Stromal cell of bone marrow (primary cell): ENCODE measurements at regions not wholly inside any gene's neighbourhood (a gene's known extent, or its start where the extent isn't known, plus 50 kb on each side); places are given as distances from the start of the nearest gene placed in this dataset.
"Not testable (repeated sequence)": the region's sequence is repeated elsewhere in the genome, so short reads cannot be mapped to it uniquely, and the experiment has no call there.

ENCODE experiments used
- DNase-seq: peaks from one replicate; pipeline ENCODE4 v3.0.0-alpha.2; 2012; ENCODE audit warnings: low read depth

DNA sequence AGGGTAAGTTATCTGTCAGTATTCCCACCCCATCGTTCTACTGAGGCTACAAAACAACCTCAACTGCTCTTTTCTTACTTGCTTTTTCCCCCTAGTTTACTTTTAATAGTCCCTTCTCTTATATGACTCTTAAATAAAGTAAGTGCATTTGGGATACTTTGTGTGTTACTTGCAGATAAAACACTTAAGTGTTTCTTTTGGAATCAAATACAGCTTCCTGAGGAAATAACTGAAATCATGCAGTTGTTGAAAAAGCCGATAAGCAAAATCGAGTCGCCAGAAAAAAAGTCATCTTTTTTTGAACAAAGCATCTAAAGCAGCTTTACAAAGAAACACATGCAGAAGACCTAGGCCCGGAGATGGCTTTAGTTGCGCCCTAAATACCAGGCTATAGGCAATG lies 53.5 kb upstream of the EPB41L4A start:
- DNase-seq = no peak

DNA sequence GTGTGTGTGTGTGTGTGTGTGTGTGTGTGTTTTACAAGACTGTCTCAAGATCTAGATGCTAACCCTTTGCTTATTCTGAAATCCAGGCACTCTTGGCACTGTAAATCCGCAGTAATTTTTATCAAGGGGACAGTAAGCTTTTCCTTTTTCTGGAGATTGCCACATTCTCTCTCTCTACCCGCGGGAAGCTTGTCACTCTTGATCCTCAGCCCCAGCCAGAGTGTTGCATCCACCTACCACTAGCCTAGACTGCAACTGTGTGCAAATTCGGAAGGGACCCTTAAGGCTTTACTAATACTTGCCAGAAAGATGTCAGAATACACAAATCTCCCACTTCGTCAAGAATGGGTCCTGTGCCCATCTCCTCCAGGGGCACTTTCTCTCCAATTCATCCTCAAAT lies 54.9 kb upstream of the EPB41L4A start:
- no peak for DNase-seq

DNA sequence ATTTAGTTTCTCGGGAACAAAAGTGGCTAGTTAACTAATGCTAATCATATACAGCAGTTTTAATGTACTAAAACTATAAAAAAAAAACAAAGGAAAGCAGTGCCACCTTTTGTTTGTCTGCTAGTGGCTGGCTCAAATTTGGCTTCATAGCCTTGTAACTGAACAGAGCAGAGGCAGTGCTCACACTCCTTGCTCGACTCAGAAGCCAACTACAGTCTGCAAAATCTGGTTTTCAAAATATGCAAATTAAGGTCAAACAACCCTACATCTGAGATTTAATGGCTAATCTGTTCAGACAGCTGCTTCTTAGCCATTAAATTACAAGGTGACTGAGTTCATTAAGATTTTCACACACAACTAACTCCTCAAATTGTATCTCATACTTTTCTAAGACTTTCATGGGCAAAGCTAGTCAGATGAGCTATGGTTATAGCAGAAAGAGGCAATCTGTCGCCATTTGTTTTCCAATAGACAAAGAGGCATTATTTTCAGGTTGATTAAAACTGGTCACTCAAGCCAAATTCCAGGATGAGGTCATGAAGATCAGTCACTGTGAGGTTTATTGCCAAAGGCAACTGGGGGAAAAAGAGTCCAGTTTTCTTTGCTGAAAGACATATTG lies 56.8 kb upstream of the EPB41L4A start:
- DNase-seq = peak; percentile 10

DNA sequence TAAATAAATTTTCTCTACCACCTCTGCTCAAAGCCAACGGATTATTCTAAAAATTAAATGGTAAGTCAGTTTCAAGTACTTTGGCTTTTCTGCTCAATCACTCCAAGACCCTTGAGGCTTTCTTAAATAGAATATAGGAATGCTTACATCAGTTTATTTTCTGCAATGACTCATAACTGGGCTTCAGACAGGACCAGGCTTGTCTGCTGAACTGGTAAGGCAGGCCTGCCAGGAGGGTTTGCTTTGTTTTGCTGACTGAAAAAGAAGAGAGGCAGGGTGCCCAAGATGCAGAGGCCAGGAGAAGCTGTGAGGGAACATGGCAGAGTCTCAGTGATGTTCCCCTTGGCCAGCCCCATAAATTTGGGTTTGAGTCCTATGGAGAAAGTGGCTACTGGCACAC lies 60.3 kb upstream of the EPB41L4A start:
- DNase-seq = peak; percentile 45

DNA sequence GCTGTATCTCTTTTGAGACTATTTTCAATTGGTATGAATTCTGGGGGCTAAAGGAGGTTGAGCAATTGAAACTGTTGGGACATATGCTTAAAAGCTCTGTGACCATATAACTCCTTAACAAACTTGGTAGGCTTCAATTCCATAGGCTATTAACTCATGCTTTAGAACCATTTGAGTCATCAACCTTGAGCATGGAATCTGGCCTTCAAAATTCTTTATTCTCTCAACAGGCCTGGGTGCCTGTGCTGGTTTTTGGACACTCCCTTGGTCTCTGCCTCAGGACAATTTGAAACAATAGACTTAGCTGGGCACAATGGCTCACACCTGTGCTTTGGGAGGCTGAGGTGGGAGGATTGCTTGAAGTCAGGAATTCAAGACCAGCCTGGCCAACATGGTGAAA lies 61.4 kb upstream of the EPB41L4A start:
- DNase-seq = no peak

DNA sequence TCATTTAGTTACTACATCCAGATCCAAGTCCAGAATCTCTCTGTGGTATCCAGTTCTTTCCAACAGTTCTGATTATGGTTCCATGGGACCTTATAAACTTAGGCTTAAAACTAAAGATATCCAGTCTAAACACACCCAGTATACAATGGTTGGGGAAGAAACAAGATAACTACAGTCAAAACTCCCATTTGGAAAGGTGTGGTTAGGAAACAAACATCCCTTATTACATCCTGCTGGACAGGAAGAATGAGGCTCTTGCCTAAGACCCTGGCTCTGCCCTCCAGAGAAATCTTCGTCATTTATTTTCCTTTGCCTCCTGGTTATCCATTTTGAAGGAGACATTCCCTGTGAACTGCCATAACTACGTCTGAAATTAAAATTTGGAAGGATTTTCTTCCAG lies 64.6 kb upstream of the EPB41L4A start:
- DNase-seq = no peak

DNA sequence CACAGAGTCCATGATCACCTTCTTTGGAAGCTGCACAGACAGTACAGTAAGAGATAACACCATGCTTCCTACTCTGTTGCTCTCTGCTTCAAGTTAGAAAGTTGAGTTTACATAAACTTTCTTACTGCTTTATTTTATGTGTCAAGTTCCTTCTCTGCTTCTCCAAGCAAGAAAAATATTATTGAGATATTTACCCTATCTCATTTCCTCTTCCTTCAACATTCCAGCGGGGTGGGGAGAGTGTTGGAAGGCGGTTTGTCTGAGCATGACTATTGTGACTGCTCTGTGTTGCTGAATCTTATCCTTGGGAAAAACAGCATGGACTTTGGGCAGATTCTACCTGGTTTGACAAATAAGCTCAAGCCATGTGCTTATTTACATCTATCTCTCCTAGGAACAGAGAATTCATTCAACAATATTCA lies 66.9 kb upstream of the EPB41L4A start:
- DNase-seq = no peak

DNA sequence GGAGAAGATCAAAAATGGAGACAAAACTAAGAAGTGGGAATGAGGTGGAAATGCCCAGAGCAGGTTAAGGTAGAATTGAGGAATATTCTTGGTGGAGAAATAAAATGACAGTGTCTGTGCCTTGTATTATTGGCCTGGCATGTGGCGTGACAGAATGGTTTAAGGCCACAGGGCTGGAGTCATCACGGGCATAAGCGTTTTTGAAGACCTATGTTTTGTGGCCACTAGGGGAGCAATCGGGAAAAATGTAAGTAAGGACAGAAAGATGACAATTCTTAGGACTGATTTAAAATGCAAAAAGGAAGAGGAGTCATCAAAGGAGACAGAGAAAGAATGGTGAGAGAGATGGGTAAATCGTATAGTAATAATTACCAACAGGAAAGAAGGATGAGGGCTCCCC lies 72.2 kb upstream of the EPB41L4A start:
- no peak for DNase-seq

DNA sequence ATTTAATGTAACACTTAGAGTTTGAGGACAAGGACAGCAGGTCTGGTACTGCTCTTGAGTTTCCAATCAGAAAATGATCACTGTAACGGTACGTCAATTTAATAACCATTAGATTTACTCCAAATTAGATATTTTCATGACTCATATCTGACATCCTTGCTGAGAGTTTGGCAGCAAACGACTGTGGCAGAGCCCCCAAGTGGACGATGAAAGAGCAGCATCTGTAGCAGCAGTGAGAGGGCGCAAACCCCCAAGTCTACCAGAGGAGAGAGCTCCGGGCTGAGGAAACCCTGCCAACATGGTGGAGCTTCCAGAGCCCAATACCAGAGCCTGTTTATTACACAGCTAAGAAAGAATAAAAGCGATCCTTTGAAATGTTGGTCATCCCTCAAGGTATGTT lies 73.2 kb upstream of the EPB41L4A start:
- DNase-seq = peak; percentile 58

DNA sequence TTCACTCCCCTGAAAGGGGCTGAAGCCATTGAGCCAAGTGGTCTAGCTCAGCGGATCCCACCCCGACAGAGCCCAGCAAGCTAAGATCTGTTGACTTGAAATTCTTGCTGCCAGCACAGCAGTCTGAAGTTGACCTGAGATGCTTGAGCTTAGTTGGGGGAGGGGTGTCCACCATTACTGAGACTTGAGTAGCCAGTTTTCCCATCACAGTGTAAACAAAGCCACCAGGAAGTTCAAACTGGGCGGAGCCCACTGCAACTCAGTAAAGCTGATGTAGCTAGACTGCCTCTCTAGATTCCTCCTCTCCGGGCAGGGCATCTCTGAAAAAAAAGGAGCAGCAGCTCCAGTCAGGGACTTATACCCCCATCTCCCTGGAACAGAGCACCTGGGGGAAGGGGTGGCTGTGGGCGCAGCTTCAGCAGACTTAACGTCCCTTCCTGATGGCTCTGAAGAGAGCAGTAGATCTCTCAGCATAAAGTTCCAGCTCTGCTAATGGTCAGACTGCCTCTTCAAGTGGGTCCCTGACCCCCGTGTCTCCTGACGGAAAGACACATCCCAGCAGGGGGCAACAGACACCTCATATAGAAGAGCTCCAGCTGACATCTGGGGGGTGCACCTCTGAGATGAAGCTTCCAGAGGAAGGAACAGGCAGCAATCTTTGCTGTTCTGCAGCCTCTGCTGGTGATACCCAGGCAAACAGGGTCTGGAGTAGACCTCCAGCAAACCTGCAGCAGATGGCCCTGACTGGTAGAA lies 84.8 kb upstream of the EPB41L4A start:
- DNase-seq = not testable (repeated sequence)

DNA sequence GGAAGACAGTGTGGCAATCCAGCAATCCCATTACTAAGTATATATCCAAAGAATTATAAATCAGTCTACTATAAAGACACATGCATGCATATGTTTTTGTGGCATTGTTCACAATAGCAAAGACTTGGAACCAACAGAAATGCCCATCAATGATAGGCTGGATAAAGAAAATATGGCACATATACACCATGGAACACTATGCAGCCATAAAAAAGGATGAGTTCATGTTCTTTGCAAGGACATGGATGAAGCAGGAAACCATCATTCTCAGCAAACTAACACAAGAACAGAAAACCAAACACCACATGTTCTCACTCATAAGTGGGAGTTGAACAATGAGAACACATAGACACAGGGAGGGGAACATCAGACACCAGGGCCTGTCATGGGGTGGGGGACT lies 90.0 kb upstream of the EPB41L4A start:
- DNase-seq = not testable (repeated sequence)

DNA sequence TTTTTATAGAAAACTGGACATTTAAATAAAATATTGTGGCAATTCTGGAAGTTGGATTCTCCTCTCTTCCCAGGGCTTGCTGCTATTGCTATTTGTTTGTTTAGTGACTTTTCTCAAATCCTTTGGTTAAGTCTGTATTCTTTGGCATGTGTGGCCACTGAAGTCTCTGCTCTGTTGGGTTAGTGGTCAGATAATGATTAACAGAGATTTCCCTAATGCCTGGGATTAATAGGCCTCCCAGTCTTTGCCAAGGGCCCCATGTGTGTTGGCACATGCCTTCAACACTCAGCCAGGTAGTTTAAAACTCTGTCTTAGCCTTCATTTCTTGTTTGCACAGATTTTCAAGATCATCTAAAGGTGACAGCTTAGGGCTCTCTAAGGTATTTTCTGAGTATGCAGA lies 92.8 kb upstream of the EPB41L4A start:
- DNase-seq = no peak

DNA sequence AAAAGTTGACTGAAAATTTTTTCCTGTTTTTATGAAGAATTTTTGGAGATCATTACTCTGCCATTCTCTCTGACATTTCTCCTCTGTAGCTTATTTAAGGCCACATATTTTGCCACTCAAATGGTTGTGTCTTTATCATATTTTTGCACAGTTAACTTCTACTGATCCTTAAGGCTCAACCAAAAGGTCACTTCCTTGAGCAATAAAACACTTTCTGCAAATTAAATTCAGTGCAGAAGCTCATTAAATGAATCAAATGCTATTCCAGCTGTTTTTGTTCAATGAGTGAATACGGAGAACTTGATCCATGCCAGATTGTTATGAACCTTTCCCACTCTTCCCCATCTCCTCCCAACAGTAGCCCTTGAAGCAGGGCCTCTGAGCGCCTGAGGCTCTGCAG lies 93.8 kb upstream of the EPB41L4A start:
- DNase-seq = no peak

DNA sequence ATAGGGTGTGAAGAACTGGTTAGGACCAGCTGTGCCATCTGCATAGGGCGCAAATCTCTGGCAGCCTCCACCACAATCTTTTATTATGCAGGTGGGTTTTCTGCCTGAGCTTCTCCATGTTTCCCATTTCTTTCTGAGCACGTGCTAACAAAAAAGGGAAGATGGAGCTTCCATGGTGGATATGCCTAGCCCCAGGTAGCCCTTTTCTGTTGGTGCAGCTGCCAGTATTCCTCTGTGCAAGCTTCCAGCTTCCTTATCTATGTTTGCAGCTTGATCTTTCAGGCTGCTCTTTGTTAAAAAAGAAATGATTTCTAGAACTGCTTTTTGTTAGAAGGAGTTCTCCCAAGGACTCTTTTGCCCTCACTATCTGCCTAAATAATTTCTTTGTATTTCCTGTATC lies 95.0 kb upstream of the EPB41L4A start:
- no peak for DNase-seq

DNA sequence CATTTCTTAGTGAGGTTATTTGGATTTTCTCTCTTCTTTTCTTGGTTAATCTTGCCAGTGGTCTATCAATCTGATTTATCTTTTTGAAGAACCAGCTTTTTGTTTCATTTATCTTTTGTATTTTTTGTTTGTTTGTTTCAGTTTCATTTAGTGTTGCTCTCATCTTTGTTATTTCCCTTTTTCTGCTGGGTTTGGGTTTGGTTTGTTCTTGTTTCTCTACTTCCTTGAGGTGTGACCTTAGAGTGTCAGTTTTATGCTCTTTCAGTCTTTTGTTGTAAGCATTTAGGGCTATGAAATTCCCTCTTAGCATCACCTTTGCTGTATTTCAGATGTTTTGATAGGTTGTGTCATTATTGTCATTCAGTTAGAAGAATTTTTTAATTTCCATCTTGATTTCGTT lies 101.4 kb upstream of the EPB41L4A start:
- not testable (repeated sequence) for DNase-seq

DNA sequence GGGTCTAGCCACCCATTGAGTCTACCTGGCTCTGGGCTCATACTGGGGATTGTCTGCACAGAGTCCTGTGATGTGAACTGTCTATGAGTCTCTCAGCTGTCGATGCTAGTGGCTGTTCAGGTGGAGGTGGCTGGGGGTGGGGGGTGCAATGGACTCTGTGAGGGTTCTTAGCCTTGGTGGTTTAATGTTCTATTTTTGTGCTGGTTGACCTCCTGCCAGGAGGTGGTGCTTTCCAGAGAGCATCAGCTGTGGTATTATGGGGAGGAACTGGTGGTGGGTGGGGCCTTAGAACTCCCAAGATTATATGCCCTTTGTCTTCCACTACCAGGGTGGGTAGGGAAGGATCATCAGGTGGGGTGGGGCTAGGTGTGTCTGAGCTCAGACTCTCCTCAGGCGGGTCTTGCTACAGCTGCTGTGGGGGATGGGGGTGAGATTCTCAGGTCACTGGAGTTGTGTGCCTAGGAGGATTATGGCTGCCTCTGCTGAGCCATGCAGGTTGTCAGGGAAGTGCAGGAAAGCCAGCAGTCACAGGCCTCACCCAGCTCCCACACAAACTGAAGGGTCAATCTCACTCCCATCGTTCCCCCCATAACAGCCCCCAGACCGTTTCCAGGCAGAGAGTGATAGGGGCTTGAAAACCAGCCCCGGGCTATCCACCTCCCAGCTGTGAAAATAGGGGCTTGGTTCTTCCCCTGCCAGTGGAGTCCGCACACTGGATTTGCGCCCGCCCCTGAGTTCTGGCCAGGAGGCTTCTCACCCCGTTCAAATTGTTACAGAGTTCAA lies 104.0 kb upstream of the EPB41L4A start:
- not testable (repeated sequence) for DNase-seq

DNA sequence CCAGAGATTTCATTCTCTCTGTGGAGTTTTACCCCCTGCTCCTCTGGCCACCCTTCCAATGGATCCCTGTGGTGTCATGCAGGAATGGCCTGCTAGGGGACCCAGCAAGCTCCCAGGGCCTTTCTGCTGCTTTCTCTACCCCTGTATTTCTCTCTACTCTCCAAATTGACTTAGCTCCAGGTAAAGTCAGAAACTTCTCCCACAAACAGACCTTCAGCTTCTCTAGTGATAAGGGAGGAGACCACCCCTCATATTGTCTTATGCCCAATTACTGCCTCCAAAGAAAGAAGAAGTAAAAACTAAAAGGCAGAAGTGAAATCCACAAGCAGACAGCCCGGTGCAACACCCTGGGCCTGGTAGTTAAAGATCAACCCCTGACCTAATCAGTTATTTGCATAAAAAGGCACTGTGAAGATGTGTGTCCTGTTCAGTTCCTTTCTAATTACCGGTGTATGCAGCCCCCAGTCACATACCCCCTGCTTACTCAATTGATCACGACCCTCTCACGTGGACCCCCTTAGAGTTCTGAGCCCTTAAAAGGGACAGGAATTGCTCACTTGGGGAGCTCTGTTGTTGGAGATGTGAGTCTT lies 104.7 kb upstream of the EPB41L4A start:
- DNase-seq = not testable (repeated sequence)

DNA sequence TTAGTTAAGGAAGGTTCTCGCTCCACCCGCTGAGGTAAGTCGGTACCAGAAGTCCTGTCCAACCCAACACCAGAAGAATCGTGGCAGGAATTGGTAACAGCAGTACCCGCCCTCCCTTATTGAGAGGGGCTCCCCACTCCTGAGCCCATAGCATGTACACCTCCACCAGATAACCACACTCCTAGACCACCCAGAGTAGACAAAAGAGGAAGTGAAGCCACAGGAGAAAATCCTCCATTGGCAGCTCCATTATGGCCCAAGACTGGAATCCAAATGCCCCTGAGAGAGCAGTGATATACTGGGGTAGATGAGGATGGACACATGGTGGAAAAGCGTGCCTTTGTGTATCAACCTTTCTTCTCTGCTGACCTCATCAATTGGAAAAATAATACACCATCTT lies 106.1 kb upstream of the EPB41L4A start:
- DNase-seq = no peak

DNA sequence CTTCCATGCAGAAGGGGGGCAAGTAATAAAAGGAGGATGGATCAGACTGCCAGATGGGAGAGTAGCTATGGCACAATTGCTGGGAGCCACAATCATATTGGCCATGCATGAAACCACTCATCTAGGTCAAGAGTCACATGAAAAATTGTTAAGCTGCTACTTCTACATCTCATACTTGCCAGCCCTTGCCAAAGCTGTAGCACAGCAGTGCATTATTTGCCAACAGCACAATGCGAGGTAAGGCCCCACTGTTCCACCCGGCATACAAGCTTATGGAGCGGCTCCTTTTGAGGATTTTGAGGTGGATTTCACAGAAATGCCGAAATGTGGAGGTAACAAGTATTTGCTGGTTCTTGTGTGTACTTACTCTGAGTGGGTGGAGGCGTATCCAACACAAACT lies 109.9 kb upstream of the EPB41L4A start:
- DNase-seq = no peak

DNA sequence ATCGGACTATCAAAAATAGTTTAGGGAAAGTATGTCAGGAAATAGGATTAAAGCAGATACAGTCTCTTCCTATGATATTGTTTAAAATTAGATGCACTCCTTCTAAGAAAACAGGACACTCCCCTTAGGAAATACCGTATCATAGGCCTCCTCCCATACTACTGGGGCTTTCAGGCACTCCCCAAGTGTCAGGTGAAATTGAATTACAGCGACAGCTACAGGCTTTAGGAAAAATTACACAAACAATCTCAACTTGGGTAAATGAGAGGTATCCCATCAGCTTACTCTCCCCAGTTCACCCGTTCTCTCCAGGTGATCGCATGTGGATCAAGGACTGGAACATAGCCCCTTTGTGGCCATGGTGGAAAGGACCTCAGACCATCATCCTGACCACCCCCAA lies 110.4 kb upstream of the EPB41L4A start:
- no peak for DNase-seq

DNA sequence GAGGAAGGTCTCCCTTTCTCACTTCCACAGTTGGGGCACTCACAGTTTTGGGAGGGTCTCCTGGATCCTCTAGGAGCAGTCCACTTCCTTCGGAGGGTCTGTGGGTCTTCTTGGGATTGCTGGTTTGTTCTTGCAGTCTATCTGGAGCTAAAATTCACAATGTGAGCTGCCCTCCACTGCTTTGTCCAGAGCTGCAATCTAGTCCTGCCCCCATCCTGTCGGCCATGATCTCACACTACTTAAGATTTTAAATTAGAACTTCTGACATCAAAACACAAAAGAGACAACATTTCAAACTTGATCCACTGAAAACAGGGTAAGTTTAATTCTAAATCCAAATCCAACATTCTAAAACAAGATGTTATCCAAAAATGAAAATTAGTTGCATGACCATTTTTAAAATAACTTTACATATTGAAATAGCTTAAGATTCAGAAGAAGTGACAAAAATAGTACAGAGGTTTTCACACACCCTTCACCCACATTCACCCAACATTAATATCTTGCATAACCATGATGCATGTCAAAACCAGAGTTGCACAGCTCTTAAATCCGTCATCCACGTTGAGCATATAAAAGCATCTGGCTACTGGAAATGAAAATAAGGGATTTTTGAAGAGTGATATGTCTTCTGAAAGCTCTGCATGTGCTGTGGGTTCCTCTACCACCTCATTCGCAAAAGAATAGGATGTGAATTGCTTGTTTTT lies 113.7 kb upstream of the EPB41L4A start:
- DNase-seq = no peak

DNA sequence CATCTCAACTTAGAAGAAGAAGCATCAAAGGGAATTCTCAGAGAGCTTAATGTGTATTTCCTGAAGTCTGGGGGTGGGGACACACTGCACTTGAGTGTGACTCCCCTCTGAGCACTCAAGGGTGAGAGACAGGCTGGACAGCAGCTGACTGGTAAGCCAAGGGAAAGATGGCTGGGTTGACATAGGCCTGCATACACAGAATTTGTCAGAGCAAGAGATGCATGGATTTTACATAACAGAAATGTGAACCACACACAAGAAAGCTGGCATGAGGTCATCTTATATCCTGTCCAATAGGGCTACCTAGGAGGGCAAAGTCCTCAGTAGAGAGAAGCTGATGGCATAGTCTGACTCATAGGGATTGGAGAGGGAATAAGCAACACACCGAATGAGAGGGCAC lies 114.3 kb upstream of the EPB41L4A start:
- DNase-seq = no peak
